ENCODE measurements at regions not wholly inside any gene's neighbourhood (a gene's known extent, or its start where the extent isn't known, plus 50 kb on each side); places are given as distances from the start of the nearest gene placed in this dataset.

DNA sequence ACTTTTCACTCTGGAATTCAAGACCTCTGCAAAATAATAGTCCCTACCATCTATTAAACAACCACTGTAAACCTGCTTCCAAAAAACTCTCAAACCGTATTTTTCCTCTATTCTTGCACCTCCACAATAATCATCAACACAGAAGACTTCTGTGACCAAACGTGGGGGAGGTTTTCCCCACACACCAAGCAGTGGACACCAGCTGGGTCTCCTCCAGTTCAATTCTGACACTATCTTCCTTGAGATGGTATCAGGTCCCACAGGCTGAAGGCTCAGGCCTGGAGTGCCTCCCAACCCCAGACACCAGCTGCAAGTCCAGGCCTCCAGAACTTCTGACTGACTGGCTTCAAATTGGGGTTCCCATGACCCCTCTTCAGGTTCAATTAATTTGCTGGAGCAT is 89.6 kb upstream of the RAP2B start:
- DNase-seq (ENCODE audit: low read depth): no peak

- DNase-seq (ENCODE audit: low read depth): no peak
These were observed 89.2 kb upstream of the RAP2B start for GRCh38 chr3:153072856-153073255.

DNA sequence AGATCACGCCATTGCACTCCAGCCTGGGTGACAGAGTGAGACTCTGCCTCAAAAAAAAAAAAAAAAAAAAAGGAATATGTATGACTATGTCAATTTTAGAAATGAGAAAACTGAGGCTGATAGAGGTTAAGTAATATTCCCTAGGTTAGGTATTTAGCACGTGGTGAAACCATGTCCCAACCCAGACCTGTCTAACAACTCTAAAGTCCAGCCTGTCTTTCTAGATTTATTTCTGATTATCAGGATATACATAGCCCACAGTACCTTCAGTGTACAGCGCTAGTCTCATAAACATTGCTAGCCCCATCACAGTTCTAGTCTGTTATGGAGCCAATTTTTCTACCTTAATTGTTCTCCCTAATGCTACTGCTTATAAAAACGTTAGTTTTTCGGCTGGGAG is 88.4 kb upstream of the RAP2B start:
- DNase-seq (ENCODE audit: low read depth): no peak

DNA sequence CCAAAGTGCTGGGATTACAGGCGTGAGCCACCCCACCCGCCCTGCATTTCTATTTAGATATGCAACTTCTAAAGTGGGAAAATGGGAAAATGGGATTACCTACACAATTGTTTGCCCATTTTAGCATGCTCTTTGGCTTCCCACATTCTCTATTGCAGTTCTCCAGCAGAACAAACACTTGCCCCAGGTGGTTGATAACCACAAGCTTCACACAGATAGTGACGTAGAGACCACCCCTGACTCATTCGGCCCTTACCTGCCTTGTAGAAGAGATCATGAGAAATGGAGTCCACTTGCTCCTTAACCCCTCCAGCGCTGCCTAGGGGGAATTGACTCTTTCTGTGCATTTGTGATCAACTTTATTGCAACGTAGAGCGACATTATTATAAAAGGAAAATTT is 83.2 kb upstream of the RAP2B start:
- no peak for DNase-seq (ENCODE audit: low read depth)

- DNase-seq (ENCODE audit: low read depth): no peak
These were observed 82.6 kb upstream of the RAP2B start for GRCh38 chr3:153079386-153079785.

DNA sequence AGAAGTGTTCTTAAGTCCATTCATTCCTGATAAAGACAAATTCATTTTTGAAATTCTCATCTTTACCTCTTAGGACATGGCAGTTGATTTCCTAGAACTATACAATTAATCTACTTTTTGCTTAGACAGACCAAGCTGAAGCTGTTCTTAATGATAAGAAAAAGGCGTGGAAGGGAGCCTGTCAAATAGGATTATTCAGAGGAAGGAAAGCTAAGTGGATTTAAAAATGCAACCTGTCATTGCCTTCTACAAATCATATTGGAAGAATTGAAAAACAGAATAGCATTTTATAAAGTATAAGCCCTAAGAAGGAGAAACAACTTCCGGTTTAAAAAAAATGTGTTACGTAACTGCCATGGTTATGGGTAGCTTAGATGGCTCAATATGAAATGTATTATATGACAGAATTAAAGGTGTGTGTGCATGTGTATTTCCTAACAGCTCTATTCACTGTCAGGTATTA is 81.2 kb upstream of the RAP2B start:
- no peak for DNase-seq (ENCODE audit: low read depth)

DNA sequence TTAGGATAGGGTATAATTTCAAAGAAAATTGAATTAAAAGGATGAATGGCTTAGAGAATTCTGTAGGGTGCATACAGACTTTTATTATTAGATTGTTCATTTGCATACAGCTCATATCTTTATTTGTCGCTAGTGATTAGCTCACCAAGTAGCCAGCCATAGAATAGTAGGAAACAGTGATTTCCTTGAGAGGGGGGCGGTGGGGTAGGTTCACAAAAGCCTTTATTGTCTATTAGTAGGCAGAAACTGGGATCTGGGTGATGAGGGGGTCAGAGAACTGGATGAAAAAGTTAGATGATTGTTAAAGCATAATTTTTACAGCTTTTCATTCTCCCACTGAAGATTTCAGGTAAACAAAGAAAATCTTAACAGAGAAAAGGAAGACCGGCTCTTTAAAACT is 77.6 kb upstream of the RAP2B start:
- no peak for DNase-seq (ENCODE audit: low read depth)

DNA sequence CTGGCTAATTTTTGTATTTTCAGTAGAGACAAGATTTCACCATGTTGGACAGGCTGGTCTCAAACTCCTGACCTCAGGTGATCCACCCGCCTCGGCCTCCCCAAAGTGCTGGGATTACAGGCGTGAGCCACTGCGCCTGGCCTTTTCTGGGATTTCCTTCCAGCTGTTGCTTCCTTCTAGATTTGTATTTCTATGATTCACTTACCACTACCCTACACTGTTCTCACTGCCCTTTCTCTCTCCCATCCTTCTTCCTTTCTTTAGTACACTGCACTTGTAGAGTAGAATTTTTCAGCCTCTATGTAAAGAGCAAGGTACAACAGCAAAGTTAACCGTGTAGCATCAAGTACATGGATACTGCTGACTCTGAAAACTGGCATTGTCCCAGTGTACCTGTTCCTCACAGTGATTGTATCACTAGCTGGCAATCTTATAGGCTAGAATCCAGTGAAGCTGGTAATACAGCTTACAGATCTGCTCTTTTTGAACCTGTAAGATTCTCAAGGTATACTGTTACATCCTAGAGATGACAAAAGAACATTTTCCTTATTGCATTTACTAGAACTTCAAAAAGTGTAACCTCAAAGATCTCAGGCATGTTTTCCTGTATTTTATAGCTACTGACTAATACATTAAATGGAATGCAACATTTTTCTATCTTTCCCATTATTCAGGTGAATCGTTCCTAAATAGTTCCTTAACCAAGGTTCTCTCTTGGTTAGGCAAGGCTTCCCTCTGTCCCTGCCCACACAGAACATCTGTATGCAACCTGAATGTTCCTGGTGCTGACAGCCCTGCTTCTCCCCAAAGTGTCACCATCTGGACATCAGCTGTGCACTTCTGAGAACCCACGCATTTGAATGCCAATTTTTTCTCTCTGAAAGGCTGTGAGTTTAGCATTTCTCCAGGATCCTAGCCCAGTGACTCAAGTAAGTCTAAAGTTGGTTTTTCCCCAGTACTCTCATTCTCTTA is 74.1 kb upstream of the RAP2B start:
- DNase-seq (ENCODE audit: low read depth): peak; percentile 47

- no peak for DNase-seq (ENCODE audit: low read depth)
These were observed 72.4 kb upstream of the RAP2B start for GRCh38 chr3:153089620-153090019.

DNA sequence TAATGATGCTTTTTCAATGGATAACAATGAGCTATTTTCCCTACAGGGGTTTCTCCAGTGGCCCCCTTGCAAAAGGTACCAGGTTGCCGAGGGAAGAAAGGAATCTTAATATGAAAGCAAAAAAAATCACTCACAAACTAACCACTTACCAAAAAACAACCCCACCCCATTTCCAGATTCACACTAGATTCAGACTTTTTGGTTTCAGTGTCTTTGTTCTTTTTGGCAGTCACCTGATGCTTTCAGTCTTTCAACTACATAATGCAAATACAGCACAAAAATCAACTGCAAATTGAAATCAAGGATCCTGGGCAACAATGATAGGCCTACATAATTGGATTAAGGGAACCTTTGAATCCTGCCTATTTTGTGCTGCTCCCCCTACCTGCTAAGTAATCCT is 71.1 kb upstream of the RAP2B start:
- no peak for DNase-seq (ENCODE audit: low read depth)

DNA sequence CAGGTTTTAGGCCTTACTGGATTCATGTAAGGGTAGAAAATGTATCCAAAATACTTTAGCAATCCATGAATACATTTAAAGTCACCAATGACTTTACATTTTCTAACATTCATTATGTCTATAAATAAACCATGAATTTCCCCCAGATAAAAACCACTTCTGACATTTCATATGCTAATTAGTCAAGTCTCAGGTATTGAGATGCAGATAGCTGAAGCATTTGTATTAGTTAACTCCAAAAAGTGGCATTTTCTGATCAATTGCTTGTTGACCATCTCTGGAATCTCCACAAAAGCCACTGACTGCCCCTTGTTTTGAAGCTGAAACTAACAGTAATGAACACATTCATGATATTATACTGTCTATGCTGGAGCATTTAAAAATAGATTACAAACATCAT is 68.4 kb upstream of the RAP2B start:
- no peak for DNase-seq (ENCODE audit: low read depth)

DNA sequence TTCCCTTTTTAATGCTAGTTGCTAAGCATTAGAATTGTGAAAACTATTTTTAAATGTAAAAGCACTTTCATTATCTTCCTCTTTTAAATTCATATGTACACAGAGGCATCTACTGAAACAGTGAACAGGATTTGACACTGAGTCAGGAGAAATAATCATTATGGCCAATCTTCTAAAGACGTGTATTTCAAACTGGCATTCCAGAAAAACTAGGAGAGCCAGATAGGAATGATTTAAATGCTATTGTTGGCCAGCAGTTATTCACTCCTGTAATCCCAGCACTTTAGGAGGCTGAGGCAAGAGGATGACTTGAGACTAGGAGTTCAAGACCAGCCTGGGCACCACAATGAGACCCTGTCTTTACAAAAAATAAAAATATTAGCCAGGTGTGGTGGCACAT is 67.6 kb upstream of the RAP2B start:
- no peak for DNase-seq (ENCODE audit: low read depth)

DNA sequence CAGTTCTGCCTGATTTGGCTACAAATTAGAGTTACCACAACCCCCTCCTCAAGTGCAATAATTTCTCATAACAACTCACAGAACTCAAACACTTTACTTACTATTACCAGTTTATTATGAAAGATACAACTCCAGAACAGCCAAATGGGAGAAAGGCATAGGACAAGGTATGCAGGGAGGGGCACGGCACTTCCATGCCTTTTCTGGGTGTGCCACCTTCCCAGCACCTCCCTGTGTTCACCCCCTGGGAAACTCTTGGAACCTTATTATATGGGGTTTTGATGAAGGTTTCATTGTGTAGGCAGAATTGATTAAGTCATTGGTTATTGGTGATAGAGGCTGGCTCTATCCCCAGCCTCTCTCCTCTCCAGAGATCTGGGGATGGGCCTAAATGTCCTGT is 66.6 kb upstream of the RAP2B start:
- DNase-seq (ENCODE audit: low read depth): no peak

DNA sequence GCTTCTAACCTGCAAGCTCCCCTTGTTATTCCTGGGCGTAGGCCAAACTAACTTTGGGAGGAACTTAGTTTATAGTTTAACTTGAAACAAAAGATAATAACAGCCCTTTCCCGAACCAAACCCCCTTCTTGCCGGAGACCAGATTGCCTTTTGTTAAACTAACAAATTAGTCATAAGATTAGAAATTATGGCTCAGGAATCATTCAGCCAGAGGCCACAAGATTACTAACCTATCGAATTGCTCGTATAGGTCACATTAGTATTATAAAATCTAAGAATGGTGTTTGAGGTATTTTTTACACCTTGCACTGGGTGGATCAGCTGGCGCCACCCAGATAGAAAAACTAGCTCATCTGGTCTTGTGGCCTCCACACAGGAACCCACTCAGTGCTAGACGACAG is 65.3 kb upstream of the RAP2B start:
- no peak for DNase-seq (ENCODE audit: low read depth)

- no peak for DNase-seq (ENCODE audit: low read depth)
These were observed 64.8 kb upstream of the RAP2B start for GRCh38 chr3:153097213-153097612.

- no peak for DNase-seq (ENCODE audit: low read depth)
These were observed 62.9 kb upstream of the RAP2B start for GRCh38 chr3:153099131-153099530.

- no peak for DNase-seq (ENCODE audit: low read depth)
These were observed 58.5 kb upstream of the RAP2B start for GRCh38 chr3:153103406-153103945.

- DNase-seq (ENCODE audit: low read depth): peak; percentile 3
These were observed 52.0 kb upstream of the RAP2B start for GRCh38 chr3:153110041-153110440.

DNA sequence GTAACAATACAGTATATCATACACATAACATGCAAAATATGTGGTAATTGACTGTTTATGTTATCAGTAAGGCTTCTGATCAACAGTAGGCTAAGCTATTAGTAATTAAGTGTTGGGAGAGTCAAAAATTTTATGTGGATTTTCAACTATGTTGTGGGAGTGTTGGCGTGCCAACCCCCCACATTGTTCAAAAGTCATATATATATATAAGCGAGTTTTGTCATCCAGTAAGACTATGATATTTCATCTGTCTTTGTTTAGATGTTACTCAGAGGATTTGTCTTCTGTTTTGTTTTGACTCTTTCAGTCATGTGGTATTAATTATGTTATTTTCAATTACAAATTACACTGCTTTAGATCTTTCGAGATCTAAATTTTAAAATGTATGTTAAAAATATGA is 51.0 kb upstream of the RAP2B start:
- no peak for DNase-seq (ENCODE audit: low read depth)

Measured in LHCN-M2 (cell line).